ENCODE measurements at regions not wholly inside any gene's neighbourhood (a gene's known extent, or its start where the extent isn't known, plus 50 kb on each side); places are given as distances from the start of the nearest gene placed in this dataset.

- TF ChIP-seq CTCF (IDR thresholded peaks at IDR 0.05; ENCODE audit: control insufficient read depth, extremely low read depth, insufficient read depth) = no peak
- DNase-seq (ENCODE audit: low read depth) = no peak
- no peak overlapping the region for H3K4me3 ChIP-seq (ENCODE audit: low read depth, low read length)
These were observed 85.3 kb upstream of the SLC6A6 start for GRCh38 chr3:14317057-14317553.

GRCh38 chr3:14318646-14319045 lies 83.8 kb upstream of the SLC6A6 start:
- H3K4me3 ChIP-seq (ENCODE audit: low read depth, low read length) = no peak overlapping the region
- no peak for DNase-seq (ENCODE audit: low read depth)
- TF ChIP-seq CTCF (IDR thresholded peaks at IDR 0.05; ENCODE audit: control insufficient read depth, extremely low read depth, insufficient read depth) = no peak

GRCh38 chr3:14319654-14320182 lies 82.7 kb upstream of the SLC6A6 start:
- no peak for DNase-seq (ENCODE audit: low read depth)
- H3K4me3 ChIP-seq (ENCODE audit: low read depth, low read length) = peak overlapping the region; percentile 15; the same call in 1 of the 2 replicates
- no peak for TF ChIP-seq CTCF (IDR thresholded peaks at IDR 0.05; ENCODE audit: control insufficient read depth, extremely low read depth, insufficient read depth)

- no peak for DNase-seq (ENCODE audit: low read depth)
- H3K4me3 ChIP-seq (ENCODE audit: low read depth, low read length) = no peak overlapping the region
- no peak for TF ChIP-seq CTCF (IDR thresholded peaks at IDR 0.05; ENCODE audit: control insufficient read depth, extremely low read depth, insufficient read depth)
These were observed 82.2 kb upstream of the SLC6A6 start for GRCh38 chr3:14320219-14320618.

- no peak overlapping the region for H3K4me3 ChIP-seq (ENCODE audit: low read depth, low read length)
- TF ChIP-seq CTCF (IDR thresholded peaks at IDR 0.05; ENCODE audit: control insufficient read depth, extremely low read depth, insufficient read depth) = no peak
- DNase-seq (ENCODE audit: low read depth) = no peak
These were observed 80.4 kb upstream of the SLC6A6 start for GRCh38 chr3:14322001-14322400.

GRCh38 chr3:14322667-14323295 lies 79.6 kb upstream of the SLC6A6 start:
- H3K4me3 ChIP-seq (ENCODE audit: low read depth, low read length) = no peak overlapping the region
- no peak for TF ChIP-seq CTCF (IDR thresholded peaks at IDR 0.05; ENCODE audit: control insufficient read depth, extremely low read depth, insufficient read depth)
- no peak for DNase-seq (ENCODE audit: low read depth)
